WERI-Rb-1 (cell line): ENCODE measurements at regions not wholly inside any gene's neighbourhood (a gene's known extent, or its start where the extent isn't known, plus 50 kb on each side); places are given as distances from the start of the nearest gene placed in this dataset.

ENCODE experiments used
- DNase-seq: peaks from one replicate; pipeline ENCODE4 v3.0.0-alpha.2; 2020
- H3K27ac ChIP-seq: fragments of 250-450 bp; sonication (Bioruptor Pico); 2 replicates; pipeline ENCODE4 v1.5.1; 2020; ENCODE audit warnings: mild to moderate bottlenecking, moderate library complexity
- H3K27me3 ChIP-seq: fragments of 250-450 bp; sonication (Bioruptor Pico); 2 replicates; pipeline ENCODE4 v1.5.1; 2021; ENCODE audit warnings: mild to moderate bottlenecking, low read depth, moderate library complexity; ENCODE audit not compliant: insufficient read depth, severe bottlenecking
- H3K36me3 ChIP-seq: fragments of 250-450 bp; sonication (Bioruptor Pico); 2 replicates; pipeline ENCODE4 v1.5.1; 2020; ENCODE audit warnings: mild to moderate bottlenecking, moderate library complexity
- H3K4me3 ChIP-seq: 2 replicates; pipeline ENCODE4 v1.5.1; 2011; ENCODE audit warnings: low read depth, mild to moderate bottlenecking, control low read depth, low read length
- H3K9me3 ChIP-seq: fragments of 250-450 bp; sonication (Bioruptor Pico); 2 replicates; pipeline ENCODE4 v1.5.1; 2021; ENCODE audit warnings: mild to moderate bottlenecking, moderate library complexity; ENCODE audit not compliant: severe bottlenecking
- CTCF ChIP-seq: IDR thresholded peaks from 2 replicates; pipeline ENCODE4 v1.5.1; 2011; ENCODE audit warnings: low read depth, mild to moderate bottlenecking, control low read depth, inconsistent platforms, low read length

- Histone ChIP-seq H3K27me3 (no peaks in the 10 kb centered on the region), H3K4me3 (no peak overlapping the region), H3K36me3 (no peaks in the 10 kb centered on the region), H3K27ac (no peak overlapping the region), H3K9me3 (no peaks in the 10 kb centered on the region)
- no peak for DNase-seq
- no peak for TF ChIP-seq CTCF
Measured at GRCh38 chr12:25322351-25322750, 71.6 kb upstream of the KRAS start.

- no peaks in the 10 kb centered on the region for H3K27me3 ChIP-seq
- H3K27ac ChIP-seq = no peak overlapping the region
- no peak for DNase-seq
- H3K9me3 ChIP-seq = no peaks in the 10 kb centered on the region
- no peaks in the 10 kb centered on the region for H3K36me3 ChIP-seq
- TF ChIP-seq CTCF = no peak
- H3K4me3 ChIP-seq = no peak overlapping the region
Measured at GRCh38 chr12:25321772-25322171, 71.0 kb upstream of the KRAS start.

GRCh38 chr12:25320123-25321006 lies 69.6 kb upstream of the KRAS start:
- H3K9me3 ChIP-seq = no peaks in the 10 kb centered on the region
- no peaks in the 10 kb centered on the region for H3K36me3 ChIP-seq
- no peak overlapping the region for H3K27ac ChIP-seq
- DNase-seq = no peak
- no peaks in the 10 kb centered on the region for H3K27me3 ChIP-seq
- no peak overlapping the region for H3K4me3 ChIP-seq
- no peak for TF ChIP-seq CTCF

- H3K27ac ChIP-seq = no peak overlapping the region
Measured at GRCh38 chr12:25319233-25319984, 68.7 kb upstream of the KRAS start.

GRCh38 chr12:25317553-25317952 lies 66.8 kb upstream of the KRAS start:
- H3K27ac ChIP-seq = no peak overlapping the region
- TF ChIP-seq CTCF = no peak
- no peaks in the 10 kb centered on the region for H3K36me3 ChIP-seq
- H3K9me3 ChIP-seq = no peaks in the 10 kb centered on the region
- H3K27me3 ChIP-seq = no peaks in the 10 kb centered on the region
- no peak overlapping the region for H3K4me3 ChIP-seq
- no peak for DNase-seq

More at GRCh38 chr12:25319233-25319984, 68.7 kb upstream of the KRAS start:
- H3K9me3 ChIP-seq = no peaks in the 10 kb centered on the region
- no peaks in the 10 kb centered on the region for H3K27me3 ChIP-seq
- no peaks in the 10 kb centered on the region for H3K36me3 ChIP-seq
- no peak overlapping the region for H3K4me3 ChIP-seq
- no peak for TF ChIP-seq CTCF
- DNase-seq = no peak
